GM10248 (cell line): ENCODE measurements at regions not wholly inside any gene's neighbourhood (a gene's known extent, or its start where the extent isn't known, plus 50 kb on each side); places are given as distances from the start of the nearest gene placed in this dataset.

Experiments used
- CTCF ChIA-PET: fragments of 300-600 bp; sonication (Branson Sonifier 250); formaldehyde crosslinking; extraction: SDS; loops from one replicate; lab custom pipeline; 2021; ENCODE audit warnings: antibody characterized with exemption; lab: Yijun Ruan, JAX
- POLR2A ChIA-PET: fragments of 350-650 bp; sonication (Branson Sonifier 250); formaldehyde crosslinking; extraction: SDS; loops from one replicate; lab custom pipeline; 2020; ENCODE audit warnings: antibody characterized with exemption; lab: Yijun Ruan, JAX
- DNase-seq: peaks from one replicate; pipeline ENCODE4 v3.0.0; 2012; ENCODE audit errors: extremely low spot score
- TF ChIP-seq, protein P1 (sequence below): IDR thresholded peaks from 2 replicates; pipeline ENCODE4 v1.5.1; 2012; ENCODE audit warnings: mild to moderate bottlenecking, low read depth; ENCODE audit errors: extremely low read depth, missing control alignments, control extremely low read depth

DNA sequence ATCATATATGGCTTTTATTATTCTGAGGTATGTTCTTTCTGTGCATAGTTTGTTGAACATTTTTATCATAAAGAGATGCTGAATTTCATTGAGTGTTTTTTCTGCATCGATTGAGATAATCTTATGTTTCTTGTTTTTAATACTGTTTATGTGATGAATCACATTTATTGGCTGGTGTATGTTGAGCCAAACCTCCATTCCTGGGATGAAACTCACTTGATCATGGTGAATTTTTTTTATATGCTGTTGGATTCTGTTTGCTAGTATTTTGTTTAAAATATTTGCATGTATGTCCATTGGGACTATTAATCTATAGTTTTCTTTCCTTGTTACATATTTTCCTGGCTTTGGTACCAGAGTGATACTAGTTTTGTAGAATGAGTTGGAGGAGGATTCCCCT lies 500.2 kb downstream of the CDH11 start:
- no peak for DNase-seq
- CTCF ChIA-PET: no interaction called here
- POLR2A ChIA-PET: no interaction called here
- TF ChIP-seq, protein P1, sequence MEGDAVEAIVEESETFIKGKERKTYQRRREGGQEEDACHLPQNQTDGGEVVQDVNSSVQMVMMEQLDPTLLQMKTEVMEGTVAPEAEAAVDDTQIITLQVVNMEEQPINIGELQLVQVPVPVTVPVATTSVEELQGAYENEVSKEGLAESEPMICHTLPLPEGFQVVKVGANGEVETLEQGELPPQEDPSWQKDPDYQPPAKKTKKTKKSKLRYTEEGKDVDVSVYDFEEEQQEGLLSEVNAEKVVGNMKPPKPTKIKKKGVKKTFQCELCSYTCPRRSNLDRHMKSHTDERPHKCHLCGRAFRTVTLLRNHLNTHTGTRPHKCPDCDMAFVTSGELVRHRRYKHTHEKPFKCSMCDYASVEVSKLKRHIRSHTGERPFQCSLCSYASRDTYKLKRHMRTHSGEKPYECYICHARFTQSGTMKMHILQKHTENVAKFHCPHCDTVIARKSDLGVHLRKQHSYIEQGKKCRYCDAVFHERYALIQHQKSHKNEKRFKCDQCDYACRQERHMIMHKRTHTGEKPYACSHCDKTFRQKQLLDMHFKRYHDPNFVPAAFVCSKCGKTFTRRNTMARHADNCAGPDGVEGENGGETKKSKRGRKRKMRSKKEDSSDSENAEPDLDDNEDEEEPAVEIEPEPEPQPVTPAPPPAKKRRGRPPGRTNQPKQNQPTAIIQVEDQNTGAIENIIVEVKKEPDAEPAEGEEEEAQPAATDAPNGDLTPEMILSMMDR: no peak

DNA sequence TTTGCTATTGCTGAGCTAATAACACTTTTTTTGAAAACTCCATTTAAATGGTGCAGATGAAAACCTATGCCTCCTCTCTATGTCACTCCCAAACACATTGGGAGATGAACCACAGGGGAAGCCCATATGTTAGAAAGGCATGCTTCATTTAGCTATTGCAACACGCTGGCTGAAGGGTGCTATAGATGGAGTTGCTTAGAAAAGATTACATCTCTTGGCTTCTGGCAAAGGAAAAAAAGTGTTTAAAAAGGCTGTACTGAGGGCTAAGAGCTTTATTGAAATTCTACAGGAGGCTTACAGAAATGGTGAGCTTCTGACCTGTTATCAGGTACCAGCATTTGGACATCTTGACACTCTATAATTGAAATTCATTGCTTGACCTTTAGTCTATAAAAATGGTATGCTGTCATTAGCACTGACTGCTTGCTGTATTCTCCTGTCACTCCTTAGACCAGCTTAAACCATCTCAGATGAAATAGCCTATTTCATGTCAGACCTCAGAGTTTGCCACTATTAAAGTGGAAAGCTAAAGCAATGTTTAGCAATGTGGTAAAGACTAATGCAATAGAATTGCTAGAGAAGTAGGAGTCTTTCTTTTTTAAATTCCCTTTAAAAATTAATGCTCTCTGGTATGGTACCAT lies 503.9 kb downstream of the CDH11 start:
- no peak for DNase-seq
- CTCF ChIA-PET: no interaction called here
- POLR2A ChIA-PET: no interaction called here
- TF ChIP-seq, protein P1: no peak

DNA sequence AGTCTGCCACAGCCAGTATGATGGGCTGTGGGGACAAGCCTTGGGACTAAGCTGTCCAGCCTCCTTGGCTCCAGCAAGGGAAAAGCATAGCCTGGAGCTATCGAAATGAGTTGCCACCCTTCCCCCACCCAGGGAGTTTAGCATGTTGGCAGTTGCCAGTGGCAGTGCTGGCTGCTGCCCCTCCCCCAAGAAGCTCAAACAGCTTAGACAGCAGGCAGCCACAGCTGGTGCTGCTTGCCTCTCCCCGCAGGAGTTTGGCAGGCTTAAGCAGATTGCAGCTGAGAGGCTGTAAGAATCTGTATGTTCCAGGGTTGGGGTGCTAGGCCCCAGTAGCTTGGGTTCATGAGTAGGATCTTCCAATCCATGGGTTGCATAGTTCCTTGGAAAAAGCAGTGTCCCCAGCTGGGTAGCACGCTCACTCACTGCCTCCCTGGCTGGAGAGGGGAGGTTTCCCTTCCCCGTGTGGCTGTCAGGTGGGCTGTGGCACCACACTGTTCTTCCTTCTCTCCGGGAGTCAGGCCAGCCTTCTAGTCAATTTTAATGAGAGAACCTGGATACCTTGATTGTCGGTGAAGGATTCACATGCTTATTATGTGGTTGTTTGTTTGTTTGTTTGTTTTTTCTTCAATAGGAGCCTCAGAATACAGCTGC lies 506.1 kb downstream of the CDH11 start:
- ChIA-PET POLR2A (no interaction called here), CTCF (no interaction called here)
- TF ChIP-seq, protein P1: no peak
- no peak for DNase-seq

DNA sequence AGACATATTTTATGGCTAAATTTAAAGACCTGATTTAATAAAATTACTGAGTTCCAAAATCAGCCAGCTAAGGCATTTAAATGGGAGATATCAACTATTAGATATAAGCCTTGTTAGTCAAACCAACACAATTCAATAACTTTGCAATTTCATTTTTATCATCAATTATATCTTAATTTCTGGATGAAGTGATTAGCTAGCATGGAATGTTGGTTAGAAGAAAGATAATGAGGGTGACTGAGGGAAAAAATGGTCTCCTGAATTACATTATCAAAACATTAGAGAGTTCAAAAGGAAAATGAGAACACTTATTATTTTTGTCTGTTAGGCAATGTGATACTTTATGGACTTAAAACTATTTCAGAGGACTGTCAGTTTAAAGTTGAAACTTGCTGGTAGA lies 525.7 kb downstream of the CDH11 start:
- TF ChIP-seq, protein P1: no peak
- POLR2A ChIA-PET: no interaction called here
- CTCF ChIA-PET: interaction anchor here (1.5 kb wide), 1 partner anchor 15 kb away, joined by 4 read pairs; no protein-coding TSS in a partner anchor
- DNase-seq: no peak

DNA sequence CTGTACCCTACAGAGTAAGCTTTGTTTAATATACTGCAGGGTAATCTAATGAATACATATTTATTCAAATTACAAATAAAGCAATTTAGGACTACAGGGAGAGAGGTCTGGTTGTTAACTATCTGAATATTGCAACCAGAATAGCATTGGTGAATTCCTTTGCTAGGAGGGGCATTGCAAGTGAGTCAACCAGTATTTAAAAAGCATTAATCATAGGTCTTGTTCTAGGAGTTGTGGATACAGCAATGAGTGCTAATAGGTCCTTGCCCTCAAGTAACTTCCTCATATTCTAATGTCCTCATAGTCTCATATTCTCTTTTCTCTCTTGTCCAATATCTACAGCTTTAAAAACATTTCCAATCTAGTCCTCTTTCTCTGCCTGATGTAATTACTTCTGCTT lies 531.4 kb downstream of the CDH11 start:
- ChIA-PET POLR2A (interaction anchor here (0.6 kb wide), 1 partner anchor 1886 kb away, joined by 3 read pairs; no protein-coding TSS in a partner anchor), CTCF (interaction anchor here (0.9 kb wide), 1 partner anchor 10 kb away, joined by 3 read pairs; no protein-coding TSS in a partner anchor)
- TF ChIP-seq, protein P1: no peak
- DNase-seq: no peak

DNA sequence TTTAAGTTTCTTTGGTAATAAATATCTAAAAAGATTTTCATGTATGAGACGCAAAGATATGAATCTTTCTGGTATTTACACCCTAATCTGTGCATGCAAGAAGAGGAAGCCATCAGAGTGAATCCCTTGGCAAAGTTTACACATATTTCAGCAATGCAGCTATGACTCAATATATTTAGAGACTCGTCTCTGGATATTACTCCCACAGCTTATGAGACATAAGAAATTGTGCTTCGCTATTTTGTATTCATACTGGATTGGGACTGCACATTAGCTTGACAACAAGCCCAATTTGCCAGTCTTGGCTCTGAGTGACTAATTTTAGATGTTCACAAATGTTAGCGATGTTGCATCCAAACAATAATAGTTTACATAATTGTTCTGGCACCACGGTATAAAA lies 532.0 kb downstream of the CDH11 start:
- DNase-seq: no peak
- ChIA-PET POLR2A (no interaction called here), CTCF (interaction anchor here (0.9 to 1.3 kb wide), 2 partner anchors 10 to 12 kb away, joined by 3 to 4 read pairs; no protein-coding TSS in a partner anchor)

More for the DNA sequence above, 532.0 kb downstream of the CDH11 start:
- TF ChIP-seq, protein P1: no peak
